GM12891 (cell line): ENCODE measurements at regions not wholly inside any gene's neighbourhood (a gene's known extent, or its start where the extent isn't known, plus 50 kb on each side); places are given as distances from the start of the nearest gene placed in this dataset.

Experiments used
- DNase-seq: peaks from one replicate; pipeline ENCODE4 v3.0.0; 2011; ENCODE audit warnings: low spot score; ENCODE audit not compliant: insufficient read length
- FAIRE-seq: peaks from 2 replicates; lab custom pipeline; 2011; peaks lifted over from hg19 to GRCh38; lab: Jason Lieb, UNC
- PAX5 ChIP-seq: IDR thresholded peaks from 2 replicates; pipeline ENCODE4 v1.6.1; 2011; ENCODE audit warnings: low read length, moderate library complexity, mild to moderate bottlenecking; ENCODE audit not compliant: insufficient read depth, severe bottlenecking
- POLR2A ChIP-seq: IDR thresholded peaks from 2 replicates; pipeline ENCODE4 v1.6.1; 2011; ENCODE audit warnings: low read depth, low read length, control low read depth
- POLR2AphosphoS5 ChIP-seq: IDR thresholded peaks from 2 replicates; pipeline ENCODE4 v1.6.1; 2011; ENCODE audit warnings: low read depth, low read length, control low read depth
- POU2F2 ChIP-seq: IDR thresholded peaks from 2 replicates; pipeline ENCODE4 v1.6.1; 2011; ENCODE audit warnings: low read depth, mild to moderate bottlenecking, control low read depth, low read length, moderate library complexity
- SPI1 ChIP-seq: IDR thresholded peaks from 2 replicates; pipeline ENCODE4 v1.6.1; 2011; ENCODE audit warnings: low read depth, low read length, control low read depth
- TAF1 ChIP-seq: IDR thresholded peaks from 2 replicates; pipeline ENCODE4 v1.6.1; 2011; ENCODE audit warnings: low read depth, low read length, control low read depth

- FAIRE-seq (no peak), DNase-seq (no peak)
Observed at GRCh38 chr17:33401249-33401648, 108.2 kb upstream of the ASIC2 start.

GRCh38 chr17:33403194-33403593 lies 110.1 kb upstream of the ASIC2 start:
- FAIRE-seq (no peak), DNase-seq (no peak)
- TF ChIP-seq TAF1 (no peak), PAX5 (no peak), POLR2AphosphoS5 (no peak), SPI1 (no peak), POLR2A (no peak), POU2F2 (no peak)

More at GRCh38 chr17:33401249-33401648, 108.2 kb upstream of the ASIC2 start:
- no peak for TF ChIP-seq POLR2A
- no peak for TF ChIP-seq SPI1
- TF ChIP-seq PAX5, result no peak
- no peak for TF ChIP-seq TAF1
- TF ChIP-seq POU2F2, result no peak
- TF ChIP-seq POLR2AphosphoS5, result no peak

- FAIRE-seq (no peak), DNase-seq (no peak)
- TF ChIP-seq SPI1 (no peak), TAF1 (no peak)
Observed at GRCh38 chr17:33404070-33404819, 111.2 kb upstream of the ASIC2 start.

- TF ChIP-seq POU2F2, result no peak
- TF ChIP-seq SPI1, result peak; percentile 70
- no peak for TF ChIP-seq TAF1
- DNase-seq, result no peak
- FAIRE-seq, result no peak
Observed at GRCh38 chr17:33416131-33416530, 123.0 kb upstream of the ASIC2 start.

GRCh38 chr17:33421933-33422332 lies 128.8 kb upstream of the ASIC2 start:
- no peak for FAIRE-seq
- no peak for TF ChIP-seq PAX5
- no peak for TF ChIP-seq POU2F2
- no peak for TF ChIP-seq POLR2A
- no peak for TF ChIP-seq SPI1
- TF ChIP-seq POLR2AphosphoS5, result no peak
- TF ChIP-seq TAF1, result no peak
- DNase-seq, result no peak

- DNase-seq (no peak), FAIRE-seq (no peak)
- TF ChIP-seq TAF1, result no peak
- TF ChIP-seq POLR2A, result no peak
- no peak for TF ChIP-seq SPI1
- TF ChIP-seq PAX5, result no peak
- TF ChIP-seq POU2F2, result no peak
- TF ChIP-seq POLR2AphosphoS5, result no peak
Observed at GRCh38 chr17:33433581-33433980, 140.5 kb upstream of the ASIC2 start.

- FAIRE-seq (no peak), DNase-seq (no peak)
- no peak for TF ChIP-seq POU2F2
- TF ChIP-seq PAX5, result no peak
- no peak for TF ChIP-seq POLR2AphosphoS5
- no peak for TF ChIP-seq SPI1
Observed at GRCh38 chr17:33434841-33435240, 141.7 kb upstream of the ASIC2 start.

- no peak for DNase-seq
- no peak for FAIRE-seq
- TF ChIP-seq SPI1 (no peak), TAF1 (no peak), POU2F2 (no peak), POLR2A (no peak), POLR2AphosphoS5 (no peak), PAX5 (no peak)
Observed at GRCh38 chr17:33435721-33436301, 142.7 kb upstream of the ASIC2 start.

GRCh38 chr17:33436321-33436720 lies 143.2 kb upstream of the ASIC2 start:
- FAIRE-seq, result no peak
- no peak for DNase-seq
- no peak for TF ChIP-seq POU2F2
- TF ChIP-seq PAX5, result no peak
- TF ChIP-seq TAF1, result no peak
- no peak for TF ChIP-seq POLR2AphosphoS5
- TF ChIP-seq POLR2A, result no peak
- TF ChIP-seq SPI1, result no peak

GRCh38 chr17:33438139-33438538 lies 145.0 kb upstream of the ASIC2 start:
- no peak for FAIRE-seq
- TF ChIP-seq SPI1, result no peak
- no peak for DNase-seq
